ENCODE measurements at regions not wholly inside any gene's neighbourhood (a gene's known extent, or its start where the extent isn't known, plus 50 kb on each side); places are given as distances from the start of the nearest gene placed in this dataset.
"Not testable (repeated sequence)": the region's sequence is repeated elsewhere in the genome, so short reads cannot be mapped to it uniquely, and the experiment has no call there.

DNA sequence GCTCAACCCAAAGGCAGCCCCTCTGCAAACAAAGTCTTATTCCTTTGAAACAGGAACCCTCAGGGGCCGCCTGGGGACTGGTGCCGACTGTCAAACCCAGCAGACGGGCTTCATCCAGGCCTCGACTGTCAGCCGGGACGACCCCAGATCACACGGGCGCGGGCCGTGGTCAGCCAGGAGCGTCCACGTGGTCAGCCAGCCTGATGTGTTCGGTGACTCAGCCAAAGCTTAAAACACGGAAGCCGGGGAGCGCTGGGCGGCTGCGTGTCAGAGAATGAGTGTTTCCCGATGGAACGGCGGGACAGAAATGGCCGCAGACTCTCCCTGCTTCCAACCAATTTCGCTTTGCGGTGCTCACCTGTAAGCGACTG is 199.9 kb downstream of the BANP start:
- H3K36me3 ChIP-seq (ENCODE audit: low read depth); H3K4me3 ChIP-seq; intact Hi-C loops (cut with DNase I, micrococcal nuclease); ATAC-seq; H3K4me1 ChIP-seq (ENCODE audit: low read depth); H3K9me3 ChIP-seq: not testable (repeated sequence)
- DNase-seq: peak in 1 of 3 donors; percentile 20

DNA sequence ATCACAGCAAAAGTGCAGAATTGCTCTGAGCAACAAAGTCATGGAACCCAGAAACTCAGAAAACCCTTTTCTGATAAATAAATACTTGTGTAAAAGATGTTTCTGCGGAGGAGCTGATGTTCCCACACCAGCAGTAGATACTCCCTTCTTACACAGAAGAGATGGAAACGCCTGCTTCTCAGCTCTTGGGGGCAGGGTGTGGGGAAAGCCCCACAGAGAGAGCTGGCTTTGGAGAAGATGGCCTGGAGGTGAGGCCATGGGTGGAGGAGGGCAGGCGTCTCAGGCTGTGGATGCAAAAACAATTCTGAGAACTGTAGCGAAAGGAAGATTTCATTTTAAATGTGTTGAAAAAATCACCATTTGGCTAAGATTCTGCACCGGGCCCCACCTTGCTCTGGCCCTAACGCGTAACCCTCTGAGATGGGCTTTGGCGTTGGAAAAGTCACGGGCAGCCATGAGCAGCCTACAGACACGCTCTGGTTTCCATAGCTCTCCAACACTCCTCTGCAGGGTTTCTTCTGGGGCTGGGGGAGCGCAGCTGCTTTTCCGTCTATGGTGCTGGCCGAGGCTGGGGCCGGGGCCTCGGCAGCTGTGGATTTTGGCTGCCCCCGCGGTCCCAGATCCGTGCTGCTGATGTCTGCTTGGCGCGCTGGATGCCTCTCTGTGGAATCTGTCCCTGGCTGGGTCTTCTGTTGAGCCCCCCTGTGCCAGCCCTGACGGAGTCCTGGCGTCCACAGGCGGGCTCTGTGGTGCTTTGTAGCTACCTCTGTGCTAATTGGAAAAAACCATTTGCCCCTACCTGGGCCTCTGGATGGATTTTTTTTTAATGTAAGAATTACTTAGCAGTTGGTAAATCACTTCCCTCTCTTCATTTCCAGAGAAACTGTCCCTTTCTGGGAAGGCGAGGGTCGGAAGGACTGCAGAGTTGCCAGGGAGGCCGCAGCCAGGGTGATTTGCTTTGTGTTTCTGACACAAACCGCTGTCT is 200.9 kb downstream of the BANP start:
- H3K9me3 ChIP-seq; ATAC-seq; H3K4me1 ChIP-seq (ENCODE audit: low read depth); DNase-seq; intact Hi-C loops (cut with DNase I, micrococcal nuclease); H3K4me3 ChIP-seq; H3K36me3 ChIP-seq (ENCODE audit: low read depth): not testable (repeated sequence)

- ATAC-seq; DNase-seq; H3K9me3 ChIP-seq; H3K4me1 ChIP-seq (ENCODE audit: low read depth); intact Hi-C loops (cut with DNase I, micrococcal nuclease); H3K4me3 ChIP-seq; H3K36me3 ChIP-seq (ENCODE audit: low read depth): not testable (repeated sequence)
These were observed 201.6 kb downstream of the BANP start for GRCh38 chr16:88152879-88153278.

GRCh38 chr16:88153516-88153915 is 202.3 kb downstream of the BANP start:
- ATAC-seq; H3K4me1 ChIP-seq (ENCODE audit: low read depth); intact Hi-C loops (cut with DNase I, micrococcal nuclease); H3K9me3 ChIP-seq; H3K4me3 ChIP-seq; H3K36me3 ChIP-seq (ENCODE audit: low read depth); DNase-seq: not testable (repeated sequence)

- DNase-seq; intact Hi-C loops (cut with DNase I, micrococcal nuclease); ATAC-seq: not testable (repeated sequence)
These were observed 203.7 kb downstream of the BANP start for GRCh38 chr16:88154886-88155285.

GRCh38 chr16:88155681-88156080 is 204.4 kb downstream of the BANP start:
- DNase-seq; ATAC-seq; H3K36me3 ChIP-seq (ENCODE audit: low read depth); H3K4me1 ChIP-seq (ENCODE audit: low read depth); H3K4me3 ChIP-seq; H3K9me3 ChIP-seq; intact Hi-C loops (cut with DNase I, micrococcal nuclease): not testable (repeated sequence)

More at GRCh38 chr16:88154886-88155285, 203.7 kb downstream of the BANP start:
- H3K9me3 ChIP-seq; H3K4me1 ChIP-seq (ENCODE audit: low read depth); H3K36me3 ChIP-seq (ENCODE audit: low read depth); H3K4me3 ChIP-seq: not testable (repeated sequence)

DNA sequence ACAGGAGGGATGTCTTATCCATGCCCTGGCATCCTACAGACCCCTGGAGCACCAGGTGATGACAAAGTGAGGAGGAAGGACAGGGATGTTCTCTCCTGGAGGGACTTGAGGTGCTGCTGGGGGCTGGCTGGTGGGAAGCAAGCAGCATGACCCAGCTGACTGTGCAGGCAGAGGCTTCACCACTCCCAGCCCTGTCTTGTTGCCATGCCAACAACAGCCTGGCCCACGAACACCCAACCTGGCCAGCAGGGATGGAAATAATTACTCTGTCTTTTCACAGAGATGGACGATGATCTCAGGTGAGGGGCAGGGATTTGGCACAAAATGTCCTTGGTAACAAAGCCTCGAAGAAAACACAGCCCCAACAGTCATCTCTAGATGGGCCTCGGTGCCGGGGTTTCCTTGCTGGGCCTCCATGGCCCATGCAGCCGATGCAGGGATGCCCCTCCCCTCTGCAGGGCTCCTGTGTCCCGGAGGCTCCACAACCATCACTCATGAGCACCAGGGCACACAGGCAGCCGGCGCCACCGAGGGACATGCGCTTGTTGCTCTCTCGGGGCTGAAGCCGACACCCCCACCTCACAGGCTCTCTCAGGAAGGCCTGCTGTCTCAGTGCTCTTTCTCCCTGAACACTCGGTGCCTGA is 205.5 kb downstream of the BANP start:
- H3K4me3 ChIP-seq; H3K36me3 ChIP-seq (ENCODE audit: low read depth); H3K9me3 ChIP-seq; DNase-seq; H3K4me1 ChIP-seq (ENCODE audit: low read depth); intact Hi-C loops (cut with DNase I, micrococcal nuclease); ATAC-seq: not testable (repeated sequence)

DNA sequence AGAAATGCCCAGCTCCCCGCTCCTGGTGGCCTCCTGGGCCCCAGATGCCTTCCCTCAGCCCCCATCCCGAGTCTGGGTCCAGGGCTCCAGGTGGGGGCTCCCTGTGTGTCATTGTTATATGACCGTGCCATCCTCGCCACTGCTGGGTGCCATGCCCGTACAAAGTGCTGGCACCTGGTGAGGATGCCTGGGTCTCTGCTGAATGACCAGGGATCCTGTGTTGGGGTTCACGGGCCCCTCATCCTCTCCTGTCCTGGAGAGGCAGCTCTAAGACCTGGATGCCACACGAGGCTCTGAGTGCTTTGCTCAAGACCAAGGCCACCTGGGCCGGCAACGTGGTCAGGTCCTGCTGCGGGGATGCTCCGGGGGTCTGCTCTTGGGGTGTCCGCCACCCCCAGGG is 206.5 kb downstream of the BANP start:
- H3K9me3 ChIP-seq; H3K36me3 ChIP-seq (ENCODE audit: low read depth); H3K4me1 ChIP-seq (ENCODE audit: low read depth); DNase-seq; ATAC-seq; H3K4me3 ChIP-seq; intact Hi-C loops (cut with DNase I, micrococcal nuclease): not testable (repeated sequence)

DNA sequence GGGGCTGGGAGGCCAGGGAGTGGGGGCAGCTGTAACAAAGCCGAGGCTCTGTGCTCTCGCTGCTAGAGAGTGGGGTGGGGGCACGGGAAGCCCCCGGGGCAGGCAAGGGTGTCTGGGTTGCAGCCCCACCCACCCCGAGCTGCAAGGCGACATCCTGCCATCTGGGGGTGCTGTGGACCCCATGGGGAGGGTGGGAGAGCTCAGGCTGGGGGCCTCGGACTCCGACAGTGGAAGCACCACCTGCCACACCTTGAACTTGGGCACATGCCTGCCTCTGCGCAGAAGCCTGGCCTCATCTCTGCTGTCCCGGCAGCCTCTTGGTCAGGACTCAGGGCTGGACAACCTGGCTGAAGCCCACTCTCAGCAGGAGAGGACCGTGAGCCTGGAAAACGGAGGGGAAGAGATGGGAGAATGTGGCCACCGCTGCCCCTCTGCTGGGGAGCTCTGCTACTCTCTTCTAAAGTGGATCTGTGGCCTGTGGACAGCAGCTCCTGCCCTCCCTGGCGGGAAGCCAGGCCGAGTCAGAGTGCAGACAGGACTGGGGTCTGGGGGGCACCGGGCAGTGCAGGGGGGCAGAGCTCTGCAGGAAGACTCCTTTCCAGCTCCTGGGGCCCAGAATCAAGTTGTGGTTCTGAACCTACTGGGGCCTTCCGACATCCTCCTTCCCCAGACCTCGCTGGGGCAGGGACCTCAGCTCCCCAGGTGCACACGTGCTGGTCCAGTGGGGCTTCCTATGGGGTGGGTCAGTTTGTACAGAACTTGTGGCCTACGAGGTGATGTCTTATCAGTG is 207.2 kb downstream of the BANP start:
- DNase-seq; H3K4me3 ChIP-seq; ATAC-seq; H3K9me3 ChIP-seq; H3K36me3 ChIP-seq (ENCODE audit: low read depth); H3K4me1 ChIP-seq (ENCODE audit: low read depth); intact Hi-C loops (cut with DNase I, micrococcal nuclease): not testable (repeated sequence)

GRCh38 chr16:88159046-88159896 is 208.0 kb downstream of the BANP start:
- DNase-seq; H3K9me3 ChIP-seq; H3K36me3 ChIP-seq (ENCODE audit: low read depth); intact Hi-C loops (cut with DNase I, micrococcal nuclease); ATAC-seq; H3K4me3 ChIP-seq; H3K4me1 ChIP-seq (ENCODE audit: low read depth): not testable (repeated sequence)

- H3K4me3 ChIP-seq; H3K36me3 ChIP-seq (ENCODE audit: low read depth); ATAC-seq; H3K9me3 ChIP-seq; DNase-seq; H3K4me1 ChIP-seq (ENCODE audit: low read depth); intact Hi-C loops (cut with DNase I, micrococcal nuclease): not testable (repeated sequence)
These were observed 208.7 kb downstream of the BANP start for GRCh38 chr16:88159897-88160335.

- H3K4me1 ChIP-seq (ENCODE audit: low read depth); H3K9me3 ChIP-seq; intact Hi-C loops (cut with DNase I, micrococcal nuclease); ATAC-seq; H3K4me3 ChIP-seq; H3K36me3 ChIP-seq (ENCODE audit: low read depth); DNase-seq: not testable (repeated sequence)
These were observed 210.0 kb downstream of the BANP start for GRCh38 chr16:88161191-88161590.

- intact Hi-C loops (cut with DNase I, micrococcal nuclease); DNase-seq; ATAC-seq; H3K4me3 ChIP-seq; H3K4me1 ChIP-seq (ENCODE audit: low read depth); H3K36me3 ChIP-seq (ENCODE audit: low read depth); H3K9me3 ChIP-seq: not testable (repeated sequence)
These were observed 210.5 kb downstream of the BANP start for GRCh38 chr16:88161623-88162275.
